Endothelial cell (in vitro differentiated cells): ENCODE measurements at regions not wholly inside any gene's neighbourhood (a gene's known extent, or its start where the extent isn't known, plus 50 kb on each side); places are given as distances from the start of the nearest gene placed in this dataset.

ENCODE experiments used
- DNase-seq: peaks from one replicate; pipeline ENCODE4 v3.0.0; 2021; ENCODE audit warnings: low spot score
- H3K27ac Mint-ChIP-seq: one replicate; pipeline ENCODE4 v1.8.0; 2021; ENCODE audit warnings: mixed read lengths, inconsistent platforms; ENCODE audit not compliant: unreplicated experiment
- H3K27me3 Mint-ChIP-seq: one replicate; pipeline ENCODE4 v1.8.0; 2021; ENCODE audit warnings: mild to moderate bottlenecking, moderate library complexity, mixed read lengths, inconsistent platforms; ENCODE audit not compliant: unreplicated experiment
- H3K36me3 Mint-ChIP-seq: one replicate; pipeline ENCODE4 v1.8.0; 2021; ENCODE audit warnings: mild to moderate bottlenecking, low read depth, mixed read lengths, inconsistent platforms; ENCODE audit not compliant: unreplicated experiment
- H3K4me1 Mint-ChIP-seq: one replicate; pipeline ENCODE4 v1.8.0; 2021; ENCODE audit warnings: mild to moderate bottlenecking, mixed read lengths, inconsistent platforms; ENCODE audit not compliant: unreplicated experiment
- H3K4me3 Mint-ChIP-seq: one replicate; pipeline ENCODE4 v1.8.0; 2021; ENCODE audit warnings: mild to moderate bottlenecking, mixed read lengths, inconsistent platforms; ENCODE audit not compliant: unreplicated experiment
- H3K9me3 Mint-ChIP-seq: one replicate; pipeline ENCODE4 v1.8.0; 2021; ENCODE audit warnings: mixed read lengths, inconsistent platforms; ENCODE audit not compliant: unreplicated experiment
- TF ChIP-seq, protein P1 (sequence below): fragments of 200-600 bp; sonication (generic); IDR thresholded peaks from one replicate; pipeline ENCODE4 v1.5.0; 2021; ENCODE audit warnings: antibody characterized with exemption; ENCODE audit not compliant: unreplicated experiment

DNA sequence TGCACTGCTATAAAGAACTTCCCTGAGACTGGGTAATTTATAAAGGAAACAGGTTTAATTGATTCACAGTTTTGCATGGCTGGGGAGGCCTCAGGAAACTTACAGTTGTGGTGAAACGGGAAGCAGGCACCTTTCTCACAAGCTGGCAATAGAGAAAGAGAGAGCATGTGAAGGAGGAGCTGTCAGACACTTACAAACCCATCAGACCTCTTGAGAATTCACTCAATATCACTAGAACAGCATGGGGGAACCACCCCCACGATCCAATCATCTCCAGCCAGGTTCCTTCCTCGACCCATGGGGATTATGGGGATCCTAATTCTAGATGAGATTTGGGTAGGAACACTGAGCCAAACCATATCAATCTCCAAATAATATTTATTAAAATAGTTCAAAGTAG lies 729.2 kb upstream of the DDX18 start:
- Mint-ChIP-seq H3K27me3 (no peaks in the 10 kb centered on the region), H3K4me3 (no peak overlapping the region), H3K36me3 (no peaks in the 10 kb centered on the region), H3K4me1 (peaks cover 18% of the 10 kb centered on the region), H3K9me3 (no peaks in the 10 kb centered on the region), H3K27ac (no peak overlapping the region)
- DNase-seq: no peak
- TF ChIP-seq, protein P1, sequence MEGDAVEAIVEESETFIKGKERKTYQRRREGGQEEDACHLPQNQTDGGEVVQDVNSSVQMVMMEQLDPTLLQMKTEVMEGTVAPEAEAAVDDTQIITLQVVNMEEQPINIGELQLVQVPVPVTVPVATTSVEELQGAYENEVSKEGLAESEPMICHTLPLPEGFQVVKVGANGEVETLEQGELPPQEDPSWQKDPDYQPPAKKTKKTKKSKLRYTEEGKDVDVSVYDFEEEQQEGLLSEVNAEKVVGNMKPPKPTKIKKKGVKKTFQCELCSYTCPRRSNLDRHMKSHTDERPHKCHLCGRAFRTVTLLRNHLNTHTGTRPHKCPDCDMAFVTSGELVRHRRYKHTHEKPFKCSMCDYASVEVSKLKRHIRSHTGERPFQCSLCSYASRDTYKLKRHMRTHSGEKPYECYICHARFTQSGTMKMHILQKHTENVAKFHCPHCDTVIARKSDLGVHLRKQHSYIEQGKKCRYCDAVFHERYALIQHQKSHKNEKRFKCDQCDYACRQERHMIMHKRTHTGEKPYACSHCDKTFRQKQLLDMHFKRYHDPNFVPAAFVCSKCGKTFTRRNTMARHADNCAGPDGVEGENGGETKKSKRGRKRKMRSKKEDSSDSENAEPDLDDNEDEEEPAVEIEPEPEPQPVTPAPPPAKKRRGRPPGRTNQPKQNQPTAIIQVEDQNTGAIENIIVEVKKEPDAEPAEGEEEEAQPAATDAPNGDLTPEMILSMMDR: no peak

DNA sequence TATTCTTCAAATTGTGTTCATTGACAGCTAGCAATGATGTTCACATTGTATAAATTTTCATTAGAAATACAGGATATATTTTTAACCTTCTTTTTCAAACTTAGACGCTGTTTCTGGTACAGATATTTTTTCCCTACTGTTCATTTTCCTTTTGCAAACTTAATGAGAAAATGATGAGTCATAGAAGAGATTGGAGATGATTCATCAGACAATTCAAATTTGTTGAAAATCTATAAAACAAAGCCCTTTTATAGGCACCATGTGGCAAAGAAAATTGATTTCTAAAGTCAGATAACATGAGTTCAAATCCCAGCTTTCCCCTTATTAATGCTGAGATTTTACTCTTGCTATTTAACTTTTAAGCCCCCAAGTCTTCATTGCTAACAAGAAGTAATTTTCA lies 728.8 kb upstream of the DDX18 start:
- Mint-ChIP-seq H3K4me3 (no peak overlapping the region), H3K36me3 (no peaks in the 10 kb centered on the region), H3K4me1 (peaks cover 18% of the 10 kb centered on the region), H3K9me3 (no peaks in the 10 kb centered on the region), H3K27ac (no peak overlapping the region), H3K27me3 (no peaks in the 10 kb centered on the region)
- TF ChIP-seq, protein P1: no peak
- no peak for DNase-seq

DNA sequence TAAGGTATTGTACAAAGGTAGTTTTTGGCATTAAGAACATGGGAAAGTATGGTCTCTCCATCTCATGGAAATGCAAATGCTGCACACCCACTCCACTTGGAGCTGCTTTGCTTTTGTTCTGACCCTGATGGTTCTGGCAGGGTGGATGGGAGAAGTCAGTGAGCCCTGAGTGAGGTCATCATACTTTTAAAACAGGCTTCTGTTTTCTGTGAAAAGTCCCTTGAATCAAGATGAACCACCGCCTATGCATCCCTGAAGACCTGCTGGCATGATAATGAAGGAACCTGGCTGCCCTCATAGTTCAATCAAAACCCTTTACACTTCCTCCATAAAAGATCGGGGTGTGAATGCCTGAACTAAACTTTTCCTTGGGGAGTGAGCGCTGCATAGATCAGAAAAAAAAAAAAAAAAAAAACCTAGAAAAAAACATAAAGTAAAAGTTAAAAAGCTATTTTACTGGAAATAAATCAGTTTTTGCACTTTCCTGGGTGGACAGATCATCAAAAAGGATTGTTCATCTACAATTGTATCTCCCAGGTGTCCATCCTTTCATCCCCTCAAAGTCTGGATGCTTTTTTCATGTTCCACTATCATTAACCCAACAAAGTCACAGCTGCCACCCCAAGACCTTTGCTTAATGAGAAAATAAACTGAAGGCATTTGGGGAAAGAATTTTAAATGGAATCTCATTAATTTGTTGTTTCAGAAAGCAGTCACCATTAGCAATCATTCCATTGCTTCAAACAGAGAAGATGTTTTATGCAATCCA lies 728.1 kb upstream of the DDX18 start:
- Mint-ChIP-seq H3K36me3 (no peaks in the 10 kb centered on the region), H3K4me1 (peaks cover 18% of the 10 kb centered on the region), H3K4me3 (no peak overlapping the region), H3K27me3 (no peaks in the 10 kb centered on the region), H3K27ac (no peak overlapping the region), H3K9me3 (no peaks in the 10 kb centered on the region)
- TF ChIP-seq, protein P1: no peak
- DNase-seq: no peak

DNA sequence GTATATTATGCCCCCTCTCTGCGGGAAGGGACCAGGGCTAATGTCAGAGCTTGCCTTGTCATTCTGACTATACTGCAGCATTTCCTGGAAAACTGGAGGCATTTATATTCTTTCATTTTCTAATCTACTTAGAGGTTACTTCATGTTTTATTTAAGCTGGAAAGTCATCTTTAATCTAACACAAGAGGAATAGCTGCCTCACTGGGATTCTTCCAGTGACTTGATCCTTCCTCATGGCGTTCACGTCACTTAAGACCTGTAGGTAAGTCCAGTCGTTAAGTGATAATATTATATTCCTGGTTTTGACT lies 727.6 kb upstream of the DDX18 start:
- H3K9me3 Mint-ChIP-seq: no peaks in the 10 kb centered on the region
- H3K36me3 Mint-ChIP-seq: no peaks in the 10 kb centered on the region
- H3K4me3 Mint-ChIP-seq: no peak overlapping the region
- peaks cover 18% of the 10 kb centered on the region for H3K4me1 Mint-ChIP-seq
- TF ChIP-seq, protein P1: no peak
- DNase-seq: no peak
- H3K27me3 Mint-ChIP-seq: peaks cover under 1% of the 10 kb centered on the region
- H3K27ac Mint-ChIP-seq: no peak overlapping the region

DNA sequence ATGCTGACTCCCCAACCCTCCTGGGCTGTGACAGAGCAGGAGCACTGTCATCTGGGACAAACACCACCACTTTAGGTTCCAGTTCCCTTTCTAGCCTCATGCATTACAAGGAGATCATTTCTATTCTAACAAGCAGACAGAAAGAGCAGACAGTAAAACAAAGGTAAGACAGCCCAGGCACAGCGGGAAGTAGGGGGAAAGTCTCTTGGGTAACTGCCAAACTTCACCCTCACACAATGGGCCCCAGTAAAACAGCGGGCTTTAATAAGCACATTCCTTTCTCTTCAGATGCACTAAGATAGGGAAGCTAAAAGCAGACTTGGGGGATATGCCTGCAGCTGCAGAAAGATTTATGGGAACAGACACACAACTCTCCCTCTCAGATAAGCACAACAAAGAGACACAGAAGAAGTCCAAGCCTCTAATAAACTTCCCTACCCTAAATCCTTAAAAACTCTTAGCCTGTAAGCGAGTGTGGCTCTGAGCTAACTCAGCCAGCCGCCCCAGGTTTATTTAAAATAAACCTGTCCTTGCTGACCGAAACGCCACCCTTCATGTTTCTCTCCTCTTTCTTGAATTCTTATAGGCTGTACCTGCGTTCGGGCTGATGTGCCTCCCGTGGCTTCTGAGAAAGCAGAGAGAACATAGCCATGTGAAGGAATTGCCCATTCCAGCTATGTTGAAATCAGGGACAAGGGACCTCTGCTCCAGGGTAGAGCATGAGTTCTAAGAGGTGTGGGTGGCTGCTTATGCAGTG lies 726.8 kb upstream of the DDX18 start:
- peaks cover 2% of the 10 kb centered on the region for H3K27me3 Mint-ChIP-seq
- no peaks in the 10 kb centered on the region for H3K36me3 Mint-ChIP-seq
- TF ChIP-seq, protein P1: no peak
- no peaks in the 10 kb centered on the region for H3K9me3 Mint-ChIP-seq
- peaks cover 18% of the 10 kb centered on the region for H3K4me1 Mint-ChIP-seq
- DNase-seq: no peak
- peak overlapping the region; percentile 11 for H3K27ac Mint-ChIP-seq
- H3K4me3 Mint-ChIP-seq: no peak overlapping the region
